ENCODE measurements at regions not wholly inside any gene's neighbourhood (a gene's known extent, or its start where the extent isn't known, plus 50 kb on each side); places are given as distances from the start of the nearest gene placed in this dataset.
"Not testable (repeated sequence)": the region's sequence is repeated elsewhere in the genome, so short reads cannot be mapped to it uniquely, and the experiment has no call there.

- TF ChIP-seq CTCF, POLR2A (IDR thresholded peaks at IDR 0.05): not testable (repeated sequence)
Measured at GRCh38 chr2:187610450-187610849, 56.2 kb upstream of the TFPI start.

Data from body of pancreas (tissue), 4 donors.